MCF 10A (cell line): ENCODE measurements at regions not wholly inside any gene's neighbourhood (a gene's known extent, or its start where the extent isn't known, plus 50 kb on each side); places are given as distances from the start of the nearest gene placed in this dataset.
A peak's percentile ranks its signal among the peaks of the same experiment; 100 is the strongest.

Source experiments
- BruUV-seq: library from RNA; stranded (reverse); fragments of 400-500 nt; replicated peaks from 2 replicates; lab custom pipeline; 2021; lab: Mats Ljungman, UMichigan
- CTCF ChIA-PET: fragments of 300-600 bp; sonication (Branson Sonifier 250); formaldehyde crosslinking; extraction: SDS; loops from one replicate; lab custom pipeline; 2021; ENCODE audit warnings: antibody characterized with exemption, inconsistent platforms; lab: Yijun Ruan, JAX
- POLR2A ChIA-PET: fragments of 300-600, 350-650 bp; sonication (Branson Sonifier 250); formaldehyde crosslinking; extraction: SDS; loops from one replicate; lab custom pipeline; 2020; ENCODE audit warnings: antibody characterized with exemption, inconsistent platforms; lab: Yijun Ruan, JAX
- DNase-seq: peaks from one replicate; pipeline ENCODE4 v3.0.0-alpha.2; 2018; ENCODE audit not compliant: unreplicated experiment
- H3K27ac Mint-ChIP-seq: one replicate; pipeline ENCODE4 v1.8.0; 2022; ENCODE audit warnings: mild to moderate bottlenecking, low read depth, mixed read lengths; ENCODE audit not compliant: unreplicated experiment
- H3K27me3 Mint-ChIP-seq: one replicate; pipeline ENCODE4 v1.8.0; 2022; ENCODE audit warnings: mixed read lengths; ENCODE audit not compliant: insufficient read depth, unreplicated experiment
- H3K36me3 Mint-ChIP-seq: one replicate; pipeline ENCODE4 v1.8.0; 2022; ENCODE audit warnings: mild to moderate bottlenecking, moderate library complexity, mixed read lengths; ENCODE audit not compliant: insufficient read depth, unreplicated experiment
- H3K4me1 Mint-ChIP-seq: one replicate; pipeline ENCODE4 v1.8.0; 2022; ENCODE audit warnings: mixed read lengths; ENCODE audit not compliant: insufficient read depth, unreplicated experiment
- H3K4me3 Mint-ChIP-seq: one replicate; pipeline ENCODE4 v1.8.0; 2022; ENCODE audit warnings: mild to moderate bottlenecking, moderate library complexity, mixed read lengths; ENCODE audit not compliant: unreplicated experiment
- H3K9me3 Mint-ChIP-seq: one replicate; pipeline ENCODE4 v1.8.0; 2022; ENCODE audit warnings: mixed read lengths; ENCODE audit not compliant: unreplicated experiment
- intact Hi-C: fragments of 100-400 bp; cut with micrococcal nuclease; formaldehyde crosslinking; loops from 2 replicates; pipeline ENCODE4 v1.14.1; 2022
- TF ChIP-seq, protein P1 (sequence below): fragments of 200-600 bp; IDR thresholded peaks from one replicate; pipeline ENCODE4 v1.8.0; 2022; ENCODE audit warnings: antibody characterized with exemption, mild to moderate bottlenecking; ENCODE audit not compliant: unreplicated experiment

DNA sequence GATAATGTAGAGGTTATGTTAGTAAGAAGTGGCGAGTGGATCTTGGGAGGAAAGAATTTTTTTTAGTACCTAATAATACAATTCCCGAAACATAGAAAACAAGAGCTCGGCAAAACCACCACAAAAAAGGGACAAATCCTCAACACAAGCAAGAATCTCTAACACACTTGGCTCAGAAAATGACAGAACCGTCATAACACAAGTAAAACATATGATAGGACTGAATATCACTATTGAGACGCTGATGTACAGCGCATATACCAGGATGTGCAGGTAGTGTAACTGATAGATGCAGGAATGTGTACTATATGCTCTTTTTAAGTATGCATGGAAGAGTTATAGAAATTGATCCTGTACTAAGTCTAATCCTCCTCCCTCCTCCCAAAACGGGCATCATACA is 564.5 kb downstream of the BCL11B start:
- POLR2A ChIA-PET: no interaction called here
- no peak overlapping the region for H3K27ac Mint-ChIP-seq
- H3K4me3 Mint-ChIP-seq: no peak overlapping the region
- DNase-seq: no peak
- TF ChIP-seq, protein P1, sequence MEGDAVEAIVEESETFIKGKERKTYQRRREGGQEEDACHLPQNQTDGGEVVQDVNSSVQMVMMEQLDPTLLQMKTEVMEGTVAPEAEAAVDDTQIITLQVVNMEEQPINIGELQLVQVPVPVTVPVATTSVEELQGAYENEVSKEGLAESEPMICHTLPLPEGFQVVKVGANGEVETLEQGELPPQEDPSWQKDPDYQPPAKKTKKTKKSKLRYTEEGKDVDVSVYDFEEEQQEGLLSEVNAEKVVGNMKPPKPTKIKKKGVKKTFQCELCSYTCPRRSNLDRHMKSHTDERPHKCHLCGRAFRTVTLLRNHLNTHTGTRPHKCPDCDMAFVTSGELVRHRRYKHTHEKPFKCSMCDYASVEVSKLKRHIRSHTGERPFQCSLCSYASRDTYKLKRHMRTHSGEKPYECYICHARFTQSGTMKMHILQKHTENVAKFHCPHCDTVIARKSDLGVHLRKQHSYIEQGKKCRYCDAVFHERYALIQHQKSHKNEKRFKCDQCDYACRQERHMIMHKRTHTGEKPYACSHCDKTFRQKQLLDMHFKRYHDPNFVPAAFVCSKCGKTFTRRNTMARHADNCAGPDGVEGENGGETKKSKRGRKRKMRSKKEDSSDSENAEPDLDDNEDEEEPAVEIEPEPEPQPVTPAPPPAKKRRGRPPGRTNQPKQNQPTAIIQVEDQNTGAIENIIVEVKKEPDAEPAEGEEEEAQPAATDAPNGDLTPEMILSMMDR: no peak
- H3K27me3 Mint-ChIP-seq: no peaks in the 10 kb centered on the region
- peaks cover 6% of the 10 kb centered on the region for H3K4me1 Mint-ChIP-seq
- intact Hi-C loops: no loop called here
- CTCF ChIA-PET: no interaction called here
- BruUV-seq: no TSS peak
- H3K36me3 Mint-ChIP-seq: no peaks in the 10 kb centered on the region
- no peaks in the 10 kb centered on the region for H3K9me3 Mint-ChIP-seq

GRCh38 chr14:98708555-98708954 is 563.4 kb downstream of the BCL11B start:
- Mint-ChIP-seq H3K36me3 (no peaks in the 10 kb centered on the region), H3K4me3 (no peak overlapping the region), H3K9me3 (no peaks in the 10 kb centered on the region), H3K27ac (no peak overlapping the region), H3K27me3 (no peaks in the 10 kb centered on the region), H3K4me1 (peaks cover 6% of the 10 kb centered on the region)
- TF ChIP-seq, protein P1: no peak
- ChIA-PET POLR2A (interaction anchor here (0.7 kb wide), 1 partner anchor 347 kb away, joined by 3 read pairs; no protein-coding TSS in a partner anchor), CTCF (no interaction called here)
- intact Hi-C loops: no loop called here
- no peak for DNase-seq
- BruUV-seq: no TSS peak

- no peaks in the 10 kb centered on the region for H3K36me3 Mint-ChIP-seq
Observed at GRCh38 chr14:98711453-98711852, 560.5 kb downstream of the BCL11B start.

DNA sequence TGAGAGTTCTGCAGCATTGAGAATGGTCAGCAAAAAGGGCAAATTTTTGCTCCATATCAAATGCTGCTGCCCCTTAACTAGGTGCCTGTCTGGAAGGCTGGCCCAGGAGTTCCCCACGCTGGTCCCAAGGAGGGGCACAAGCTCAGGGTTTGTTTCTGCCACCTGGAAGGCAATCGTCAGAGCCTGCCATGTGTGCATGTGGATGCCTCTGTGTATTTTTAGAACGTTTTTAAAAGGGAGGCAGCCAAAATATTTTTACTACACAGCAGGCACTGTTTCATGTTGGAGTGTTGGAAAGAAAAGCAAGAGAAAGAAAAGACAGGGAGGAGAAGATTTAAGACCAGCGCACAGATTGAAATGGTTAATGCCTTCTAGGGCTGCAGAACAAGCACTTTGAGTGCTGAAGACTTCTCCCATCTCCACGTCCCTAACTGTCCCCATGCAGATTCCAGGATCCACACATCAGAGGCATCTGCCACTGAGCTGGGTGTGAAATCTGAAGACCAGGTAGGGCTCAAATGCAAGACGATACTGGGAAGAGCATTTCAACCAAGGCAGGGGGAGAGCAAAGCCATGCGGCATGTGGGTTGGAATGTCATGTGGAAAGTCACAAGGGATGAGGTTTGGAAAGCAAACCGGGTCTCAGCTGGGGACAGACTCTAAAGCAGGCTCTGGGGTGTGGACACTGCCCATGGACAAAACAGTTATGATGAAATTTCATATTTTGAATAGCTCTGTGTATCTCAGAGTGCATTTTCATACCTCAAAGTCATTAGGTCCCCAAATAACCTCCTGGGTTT is 557.2 kb downstream of the BCL11B start:
- TF ChIP-seq, protein P1: no peak
- H3K27me3 Mint-ChIP-seq: no peaks in the 10 kb centered on the region
- intact Hi-C loops: no loop called here
- H3K36me3 Mint-ChIP-seq: no peaks in the 10 kb centered on the region
- POLR2A ChIA-PET: no interaction called here
- CTCF ChIA-PET: no interaction called here
- no peaks in the 10 kb centered on the region for H3K9me3 Mint-ChIP-seq
- no peak for DNase-seq
- BruUV-seq: no TSS peak
- H3K27ac Mint-ChIP-seq: no peak overlapping the region
- H3K4me1 Mint-ChIP-seq: peaks cover 6% of the 10 kb centered on the region
- H3K4me3 Mint-ChIP-seq: no peak overlapping the region

More at GRCh38 chr14:98711453-98711852, 560.5 kb downstream of the BCL11B start:
- ChIA-PET POLR2A (no interaction called here), CTCF (interaction anchor here (0.7 kb wide), 1 partner anchor 247 kb away, joined by 3 read pairs; no protein-coding TSS in a partner anchor)
- H3K9me3 Mint-ChIP-seq: no peaks in the 10 kb centered on the region
- no TSS peak for BruUV-seq
- no peak overlapping the region for H3K27ac Mint-ChIP-seq
- H3K27me3 Mint-ChIP-seq: no peaks in the 10 kb centered on the region
- intact Hi-C loops: no loop called here
- no peak overlapping the region for H3K4me3 Mint-ChIP-seq
- peaks cover 6% of the 10 kb centered on the region for H3K4me1 Mint-ChIP-seq
- DNase-seq: peak; percentile 6
- TF ChIP-seq, protein P1: no peak
